Lower lobe of right lung (tissue), 2 donors: ENCODE measurements at regions not wholly inside any gene's neighbourhood (a gene's known extent, or its start where the extent isn't known, plus 50 kb on each side); places are given as distances from the start of the nearest gene placed in this dataset.
"Not testable (repeated sequence)": the region's sequence is repeated elsewhere in the genome, so short reads cannot be mapped to it uniquely, and the experiment has no call there.

ENCODE experiments used
- ATAC-seq, 2 donors: fragments of 200-7000 bp; cut with Tn5 transposase; one replicate each; pipeline ENCODE4 v1.9.1; 2020 to 2022; ENCODE audit warnings: mild to moderate bottlenecking in 2 of 2, moderate library complexity in 2 of 2
- DNase-seq: peaks from one replicate; pipeline ENCODE4 v3.0.0-alpha.2; 2020
- H3K27ac ChIP-seq: fragments of 200-600 bp; one replicate; pipeline ENCODE4 v1.8.0; 2022
- H3K27me3 ChIP-seq: fragments of 200-600 bp; one replicate; pipeline ENCODE4 v1.8.0; 2022; ENCODE audit warnings: low read depth
- H3K36me3 ChIP-seq: fragments of 200-600 bp; one replicate; pipeline ENCODE4 v1.8.0; 2022; ENCODE audit warnings: mild to moderate bottlenecking
- H3K4me1 ChIP-seq: fragments of 200-600 bp; one replicate; pipeline ENCODE4 v1.8.0; 2022
- H3K4me3 ChIP-seq: fragments of 200-600 bp; one replicate; pipeline ENCODE4 v1.8.0; 2022; ENCODE audit warnings: mild to moderate bottlenecking
- H3K9me3 ChIP-seq: fragments of 200-600 bp; one replicate; pipeline ENCODE4 v1.8.0; 2022
- CTCF ChIP-seq: fragments of 200-600 bp; IDR thresholded peaks from one replicate; pipeline ENCODE4 v1.8.0; 2022; ENCODE audit warnings: antibody characterized with exemption, mild to moderate bottlenecking
- intact Hi-C: fragments of 100-400 bp; cut with DNase I; formaldehyde crosslinking; loops from one replicate; pipeline ENCODE4 v1.11.0; 2022
- donor health status: DM: no; HTN: yes; CAD: no; lungs with severe emphysema.

GRCh38 chrX:2572740-2573139, 72.0 kb upstream of the DHRSX start:
- no peak for TF ChIP-seq CTCF
- Histone ChIP-seq H3K27me3 (no peaks in the 10 kb centered on the region), H3K4me1 (no peaks in the 10 kb centered on the region), H3K27ac (no peak overlapping the region), H3K4me3 (no peak overlapping the region), H3K9me3 (no peaks in the 10 kb centered on the region), H3K36me3 (no peaks in the 10 kb centered on the region)
- ATAC-seq, result no peak
- intact Hi-C loops, result no loop called here
- DNase-seq, result no peak

GRCh38 chrX:2568125-2568524, 67.3 kb upstream of the DHRSX start:
- no peaks in the 10 kb centered on the region for H3K9me3 ChIP-seq
- DNase-seq (no peak), ATAC-seq (no peak)
- H3K4me1 ChIP-seq, result no peaks in the 10 kb centered on the region
- H3K4me3 ChIP-seq, result no peak overlapping the region
- intact Hi-C loops, result no loop called here
- no peak for TF ChIP-seq CTCF
- no peaks in the 10 kb centered on the region for H3K36me3 ChIP-seq
- H3K27me3 ChIP-seq, result no peaks in the 10 kb centered on the region
- H3K27ac ChIP-seq, result no peak overlapping the region

GRCh38 chrX:2566055-2566454, 65.3 kb upstream of the DHRSX start:
- Histone ChIP-seq H3K36me3 (no peaks in the 10 kb centered on the region), H3K4me1 (no peaks in the 10 kb centered on the region), H3K9me3 (no peaks in the 10 kb centered on the region), H3K27me3 (no peaks in the 10 kb centered on the region), H3K27ac (no peak overlapping the region), H3K4me3 (no peak overlapping the region)
- ATAC-seq (no peak), DNase-seq (no peak)
- intact Hi-C loops, result no loop called here
- TF ChIP-seq CTCF, result no peak

- intact Hi-C loops, result no loop called here
- ATAC-seq, result no peak
- Histone ChIP-seq H3K4me3 (no peak overlapping the region), H3K4me1 (no peaks in the 10 kb centered on the region), H3K9me3 (no peaks in the 10 kb centered on the region), H3K36me3 (no peaks in the 10 kb centered on the region), H3K27ac (no peak overlapping the region), H3K27me3 (no peaks in the 10 kb centered on the region)
- TF ChIP-seq CTCF, result no peak
- DNase-seq, result no peak
Observed at GRCh38 chrX:2561456-2561855, 60.7 kb upstream of the DHRSX start.

- Histone ChIP-seq H3K9me3 (no peaks in the 10 kb centered on the region), H3K27me3 (no peaks in the 10 kb centered on the region), H3K36me3 (no peaks in the 10 kb centered on the region), H3K4me1 (no peaks in the 10 kb centered on the region), H3K4me3 (no peak overlapping the region), H3K27ac (no peak overlapping the region)
- DNase-seq (no peak), ATAC-seq (no peak)
- no peak for TF ChIP-seq CTCF
- intact Hi-C loops, result no loop called here
Observed at GRCh38 chrX:2559124-2559523, 58.3 kb upstream of the DHRSX start.

GRCh38 chrX:2554891-2555290, 54.1 kb upstream of the DHRSX start:
- Histone ChIP-seq H3K9me3 (no peaks in the 10 kb centered on the region), H3K27me3 (no peaks in the 10 kb centered on the region), H3K4me3 (no peak overlapping the region), H3K36me3 (no peaks in the 10 kb centered on the region), H3K27ac (no peak overlapping the region), H3K4me1 (no peaks in the 10 kb centered on the region)
- ATAC-seq (no peak), DNase-seq (no peak)
- intact Hi-C loops, result no loop called here
- TF ChIP-seq CTCF, result no peak

- H3K9me3 ChIP-seq, ATAC-seq, H3K4me1 ChIP-seq, H3K27ac ChIP-seq, DNase-seq, H3K4me3 ChIP-seq, H3K27me3 ChIP-seq, intact Hi-C loops, H3K36me3 ChIP-seq: not testable (repeated sequence)
Observed at GRCh38 chrX:2554066-2554465, 53.3 kb upstream of the DHRSX start.
